KOPT-K1 (cell line): ENCODE measurements at regions not wholly inside any gene's neighbourhood (a gene's known extent, or its start where the extent isn't known, plus 50 kb on each side); places are given as distances from the start of the nearest gene placed in this dataset.

ENCODE experiments used
- H3K27ac ChIP-seq: fragments of 200-600 bp; sonication (generic); 2 replicates; pipeline ENCODE4 v1.5.1; 2016; ENCODE audit warnings: antibody characterized with exemption, mild to moderate bottlenecking, low read depth, low read length; ENCODE audit not compliant: poor library complexity, severe bottlenecking
- H3K36me3 ChIP-seq: fragments of 200-600 bp; sonication (generic); 2 replicates; pipeline ENCODE4 v1.5.1; 2017; ENCODE audit warnings: antibody characterized with exemption, mild to moderate bottlenecking, low read length, moderate library complexity; ENCODE audit not compliant: insufficient read depth
- H3K9me3 ChIP-seq: fragments of 200-600 bp; sonication (generic); 2 replicates; pipeline ENCODE4 v1.5.1; 2017; ENCODE audit warnings: antibody characterized with exemption, low read length, mild to moderate bottlenecking; ENCODE audit not compliant: insufficient read depth, poor library complexity, severe bottlenecking

DNA sequence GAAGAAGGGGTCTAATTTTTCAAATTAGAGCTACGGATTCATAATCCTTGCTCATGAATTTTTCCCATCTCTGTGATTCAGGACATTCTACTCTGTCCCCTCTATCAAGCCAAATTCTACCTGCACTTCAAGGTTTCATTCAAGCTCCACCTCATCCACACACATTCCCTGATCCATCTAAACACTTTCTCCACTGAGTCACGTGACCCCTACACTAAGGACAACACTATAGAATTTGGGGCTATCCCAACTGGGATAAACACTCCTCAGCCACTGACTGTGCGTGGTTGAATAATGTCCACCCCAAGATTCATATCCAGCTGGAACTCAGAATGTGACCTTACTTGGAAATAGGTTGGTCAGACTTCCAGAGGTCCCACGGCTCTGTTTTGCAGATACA lies 159.9 kb upstream of the ACVR2A start:
- Histone ChIP-seq H3K9me3 (no peaks in the 10 kb centered on the region), H3K27ac (no peak overlapping the region), H3K36me3 (no peaks in the 10 kb centered on the region)

DNA sequence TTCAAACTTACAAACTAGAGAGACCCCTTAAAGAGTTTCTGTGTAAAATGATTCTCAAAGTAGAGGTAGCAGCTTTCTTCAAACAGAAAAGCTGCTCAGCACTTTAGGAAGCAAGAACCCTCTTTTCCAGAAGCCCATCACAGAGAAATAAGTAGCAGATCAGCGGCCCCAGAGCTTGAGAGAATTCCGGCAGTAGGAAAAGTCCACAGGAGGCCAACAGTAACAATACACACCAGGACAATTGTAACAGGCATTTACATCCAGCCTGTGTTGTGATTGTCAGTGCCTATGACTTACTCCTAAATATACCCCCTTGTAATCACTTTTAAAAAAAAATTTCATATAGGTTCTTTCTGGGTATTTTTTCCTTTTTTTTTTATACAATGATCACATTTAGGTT lies 161.4 kb upstream of the ACVR2A start:
- H3K27ac ChIP-seq: no peak overlapping the region
- no peaks in the 10 kb centered on the region for H3K36me3 ChIP-seq
- no peaks in the 10 kb centered on the region for H3K9me3 ChIP-seq

DNA sequence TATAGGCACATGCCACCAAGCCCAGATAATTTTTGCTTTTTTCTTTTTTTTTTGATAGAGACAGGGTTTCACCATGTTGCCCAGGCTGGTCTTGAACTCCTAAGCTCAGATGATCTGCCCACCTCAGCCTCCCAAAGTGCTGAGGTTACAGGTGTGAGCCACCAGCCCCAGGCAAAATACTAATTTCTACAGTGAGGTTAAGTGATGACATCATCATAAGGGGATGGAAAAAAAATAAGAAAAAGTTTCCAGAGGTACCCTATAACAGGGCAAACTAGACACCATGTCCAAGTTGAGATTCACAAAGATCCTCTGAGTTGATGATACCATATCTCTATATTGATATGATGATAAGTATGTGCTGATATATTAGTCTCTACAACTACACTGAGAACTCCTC lies 163.7 kb upstream of the ACVR2A start:
- H3K9me3 ChIP-seq: no peaks in the 10 kb centered on the region
- H3K36me3 ChIP-seq: no peaks in the 10 kb centered on the region
- no peak overlapping the region for H3K27ac ChIP-seq

DNA sequence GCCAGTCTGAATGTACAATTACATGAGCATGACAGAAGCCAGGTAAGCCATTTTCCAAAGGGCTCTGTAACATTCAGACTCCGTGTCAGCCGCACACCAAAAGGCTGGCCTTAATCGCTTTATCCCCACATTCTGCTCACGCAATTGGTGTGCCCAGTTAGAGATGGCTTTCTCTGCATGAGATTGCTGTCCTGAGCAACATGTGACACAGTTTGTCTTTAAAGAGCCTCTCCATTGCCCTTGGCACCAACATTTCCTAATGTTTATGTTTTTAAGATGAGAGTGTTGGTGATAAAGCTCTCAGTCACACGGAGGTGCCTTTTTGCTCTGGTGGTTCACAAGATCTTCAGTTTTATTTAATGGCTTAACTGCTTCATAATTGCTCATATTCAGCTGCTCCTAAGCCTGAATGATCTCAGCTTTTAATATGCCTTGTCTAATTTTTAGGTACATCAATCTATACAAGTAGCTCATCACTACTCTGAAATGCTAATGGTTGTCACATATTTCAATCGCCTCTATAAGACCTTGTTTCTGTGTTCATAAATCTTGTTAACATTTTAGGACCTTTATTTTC lies 164.8 kb upstream of the ACVR2A start:
- Histone ChIP-seq H3K9me3 (no peaks in the 10 kb centered on the region), H3K36me3 (no peaks in the 10 kb centered on the region), H3K27ac (no peak overlapping the region)

DNA sequence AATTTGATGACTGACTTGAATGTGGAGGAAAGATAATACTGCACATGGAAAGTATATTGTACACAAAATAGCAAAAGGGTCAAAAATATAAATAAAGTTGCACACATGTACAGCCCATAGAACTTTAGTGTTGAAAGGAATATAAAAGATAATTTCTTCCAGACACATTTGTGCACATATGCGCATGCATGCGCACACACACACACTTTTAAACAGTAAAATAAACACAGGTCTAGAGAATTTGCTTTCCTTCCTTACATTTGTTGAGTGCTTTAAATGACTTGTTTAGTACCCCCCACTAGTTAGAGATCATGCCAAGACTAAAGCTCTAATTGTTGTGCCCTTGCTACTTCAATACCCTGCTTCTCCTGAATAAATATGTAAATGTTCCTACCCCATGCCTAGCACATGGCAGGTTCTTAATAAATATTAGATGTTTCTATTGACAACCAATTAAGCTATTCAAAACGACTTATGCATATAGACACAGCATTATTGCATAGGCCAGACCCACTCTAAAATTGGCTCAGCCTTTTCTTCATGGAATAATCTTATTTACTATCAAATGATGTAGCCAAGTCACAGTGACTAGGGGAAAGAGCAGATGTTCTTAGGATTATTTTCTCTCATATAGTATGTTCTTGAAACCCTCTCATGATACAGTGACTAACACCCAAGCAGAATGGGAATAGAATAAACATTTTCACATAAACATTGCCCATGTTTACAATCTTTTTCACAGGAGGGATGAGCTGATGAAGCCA lies 165.5 kb upstream of the ACVR2A start:
- H3K27ac ChIP-seq: no peak overlapping the region
- H3K9me3 ChIP-seq: no peaks in the 10 kb centered on the region
- H3K36me3 ChIP-seq: no peaks in the 10 kb centered on the region

DNA sequence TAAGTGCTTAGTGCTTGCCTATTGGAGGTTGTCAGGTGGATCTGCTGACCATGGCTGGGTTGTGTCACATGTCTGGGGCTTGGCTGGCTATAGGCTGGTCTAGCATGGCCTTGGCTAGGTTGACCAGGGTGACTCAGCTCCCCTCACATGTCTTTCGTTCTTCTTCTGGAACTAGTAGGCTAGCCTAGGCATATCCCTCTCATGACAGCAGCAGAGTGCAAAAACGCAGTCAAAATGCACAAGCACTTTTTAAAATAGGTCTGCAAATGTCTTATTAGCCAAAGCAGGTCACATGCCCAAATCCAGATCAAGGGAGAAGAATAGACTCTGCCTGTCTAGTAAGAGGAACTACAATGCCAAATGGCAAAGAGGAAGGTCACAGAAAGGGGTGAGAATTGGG lies 179.7 kb upstream of the ACVR2A start:
- Histone ChIP-seq H3K9me3 (no peaks in the 10 kb centered on the region), H3K36me3 (no peaks in the 10 kb centered on the region)

DNA sequence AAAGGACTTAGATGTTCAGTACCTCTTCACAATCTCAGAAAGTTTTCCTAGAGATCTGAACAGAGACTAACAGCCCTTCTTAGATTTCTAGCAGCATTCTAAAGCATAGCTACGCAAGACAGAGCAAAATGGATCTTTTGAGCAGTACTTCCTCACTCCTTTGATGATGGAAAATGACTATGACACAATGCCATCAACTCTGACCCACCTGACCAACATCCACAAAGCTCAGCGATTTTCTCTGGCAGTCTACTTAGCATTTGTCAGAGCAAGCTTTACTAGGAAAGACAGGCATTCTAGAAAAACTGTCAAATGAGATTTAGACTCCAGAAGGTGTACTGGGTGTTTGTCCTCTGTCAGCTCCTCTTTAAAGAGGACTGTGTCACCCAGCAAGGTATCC lies 180.9 kb upstream of the ACVR2A start:
- Histone ChIP-seq H3K36me3 (no peaks in the 10 kb centered on the region), H3K27ac (no peak overlapping the region), H3K9me3 (no peaks in the 10 kb centered on the region)

More for the DNA sequence above, 179.7 kb upstream of the ACVR2A start:
- no peak overlapping the region for H3K27ac ChIP-seq

DNA sequence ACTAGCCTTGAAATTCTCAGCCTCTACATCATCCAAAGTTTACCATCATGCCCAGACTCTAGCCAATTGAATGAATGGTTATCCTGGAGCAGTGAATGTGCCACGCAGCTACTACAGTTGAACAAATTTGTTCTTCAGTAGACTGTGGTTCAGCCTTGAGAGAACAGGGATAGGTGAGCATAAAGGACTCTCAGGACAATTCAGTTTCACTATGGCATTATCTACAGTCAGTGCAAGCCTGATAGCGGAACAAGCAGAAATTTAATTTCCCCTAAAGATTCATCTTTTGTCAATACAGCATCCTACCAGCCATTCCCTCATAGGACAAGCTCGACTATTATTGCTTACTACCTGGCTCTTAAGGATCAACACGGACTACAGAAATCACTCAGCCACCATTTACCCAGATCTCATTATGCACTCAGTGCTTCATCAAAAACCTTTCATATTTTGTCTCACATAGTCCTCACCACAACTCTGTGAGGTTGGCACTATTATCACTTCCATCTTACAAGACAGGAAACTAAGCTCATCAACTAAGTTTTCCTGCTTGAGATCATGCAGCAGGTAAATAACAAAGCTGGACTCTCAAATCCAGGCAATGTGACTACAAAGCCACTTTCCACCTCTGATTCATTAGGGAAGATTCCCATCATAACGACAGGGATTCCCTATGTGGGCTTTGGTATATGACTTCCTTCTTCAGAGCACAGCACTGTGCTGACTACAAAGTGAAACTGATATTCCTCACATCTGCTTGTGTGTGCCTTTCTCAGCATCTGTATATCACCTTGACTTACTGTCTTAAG lies 181.5 kb upstream of the ACVR2A start:
- Histone ChIP-seq H3K27ac (no peak overlapping the region), H3K36me3 (no peaks in the 10 kb centered on the region), H3K9me3 (no peaks in the 10 kb centered on the region)

DNA sequence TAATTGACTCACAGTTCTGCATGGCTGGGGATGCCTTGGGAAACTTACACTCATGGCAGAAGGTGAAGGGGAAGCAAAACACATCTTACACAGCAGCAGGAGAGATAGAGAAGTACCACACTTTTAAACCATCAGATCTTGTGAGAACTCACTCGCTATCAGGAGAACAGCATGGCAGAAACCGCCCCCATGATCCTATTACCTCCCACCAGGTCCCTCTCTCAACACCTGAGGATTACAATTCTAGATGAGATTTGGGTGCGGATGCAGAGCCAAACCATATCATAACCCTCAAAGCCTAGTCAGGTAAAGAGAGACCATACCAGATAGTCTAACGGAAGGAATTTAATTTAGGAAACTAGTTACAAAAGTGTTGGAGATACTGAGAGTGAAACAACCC lies 182.6 kb upstream of the ACVR2A start:
- H3K36me3 ChIP-seq: no peaks in the 10 kb centered on the region
- no peak overlapping the region for H3K27ac ChIP-seq
- H3K9me3 ChIP-seq: no peaks in the 10 kb centered on the region

DNA sequence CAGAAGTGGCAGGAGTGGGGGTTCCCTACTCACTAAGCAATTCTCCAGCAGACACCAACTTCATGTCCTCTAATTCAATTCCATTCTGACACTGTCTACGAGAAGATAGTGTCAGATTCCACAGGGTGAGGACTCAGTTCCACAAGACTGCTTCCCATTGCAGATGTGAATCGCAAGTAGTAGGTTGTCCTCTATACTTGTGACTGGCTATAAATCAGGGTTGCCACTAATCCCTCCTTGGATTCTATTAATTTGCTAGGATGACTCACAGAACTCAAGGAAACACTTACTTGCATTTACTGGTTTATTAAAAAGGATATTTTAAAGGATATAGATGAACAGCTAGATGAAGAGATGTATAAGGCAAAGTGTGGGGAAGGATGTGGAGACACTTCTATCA lies 184.1 kb upstream of the ACVR2A start:
- H3K36me3 ChIP-seq: no peaks in the 10 kb centered on the region
- H3K9me3 ChIP-seq: no peaks in the 10 kb centered on the region
- H3K27ac ChIP-seq: no peak overlapping the region

DNA sequence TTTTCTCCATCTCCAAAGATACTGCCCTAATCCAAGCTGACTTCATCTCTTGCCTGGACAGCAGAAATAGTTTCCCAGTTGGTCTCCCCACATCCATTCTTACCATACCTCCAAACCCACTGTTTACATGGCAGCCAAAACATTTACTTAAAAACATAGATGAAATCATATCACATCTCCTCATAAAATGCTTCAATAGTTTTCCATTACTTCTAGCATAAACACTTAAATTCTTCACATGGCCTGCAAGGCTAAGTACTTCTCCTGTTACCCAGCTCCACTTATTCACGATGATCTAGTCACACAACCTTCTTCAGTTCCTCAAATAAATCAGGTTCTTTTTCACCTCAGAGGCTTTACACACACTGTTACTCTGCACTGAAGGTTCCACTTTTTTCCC lies 185.8 kb upstream of the ACVR2A start:
- Histone ChIP-seq H3K27ac (no peak overlapping the region), H3K9me3 (no peaks in the 10 kb centered on the region), H3K36me3 (no peaks in the 10 kb centered on the region)

DNA sequence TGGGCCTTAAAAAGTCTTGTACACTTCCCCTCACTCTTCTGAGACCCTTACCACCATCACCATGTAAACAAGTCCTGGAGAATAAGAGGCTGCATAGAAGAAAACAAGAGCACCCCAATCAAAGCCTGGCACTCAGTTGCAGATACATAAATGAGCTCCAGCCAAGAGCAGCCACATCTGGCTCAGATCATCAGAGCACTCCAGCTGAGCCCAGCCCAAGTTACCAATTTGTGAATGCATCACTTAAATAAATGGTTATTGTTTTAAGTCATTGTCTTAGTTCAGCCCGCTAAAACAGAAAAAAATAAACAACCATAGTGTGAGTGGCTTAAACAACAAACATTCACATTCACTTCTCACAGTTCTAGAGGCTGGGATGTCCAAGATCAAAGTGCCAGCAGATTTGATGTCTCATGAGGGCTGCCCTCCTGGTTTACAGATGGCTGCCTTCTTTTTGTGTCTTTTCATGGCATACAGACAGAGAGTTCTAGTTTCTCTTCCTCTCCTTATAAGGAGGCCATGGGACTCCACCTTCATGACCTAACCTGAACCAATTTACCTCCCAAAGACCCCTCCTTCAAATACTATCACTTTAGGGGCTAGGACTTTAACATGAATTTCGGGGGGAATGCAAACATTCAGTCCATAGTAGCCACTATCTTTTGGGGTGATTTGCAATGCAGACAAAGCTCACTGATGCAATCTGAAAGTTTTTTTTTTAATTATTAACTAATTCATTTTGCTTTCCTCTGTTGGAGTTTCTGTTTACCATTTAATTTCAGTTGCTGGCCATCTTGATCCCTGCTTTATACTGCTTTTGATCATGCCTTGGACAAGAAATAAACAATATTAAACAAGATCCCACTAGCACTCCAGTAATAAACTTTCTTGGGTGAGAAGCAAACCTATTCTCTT lies 187.5 kb upstream of the ACVR2A start:
- Histone ChIP-seq H3K36me3 (no peaks in the 10 kb centered on the region), H3K9me3 (no peaks in the 10 kb centered on the region), H3K27ac (no peak overlapping the region)

DNA sequence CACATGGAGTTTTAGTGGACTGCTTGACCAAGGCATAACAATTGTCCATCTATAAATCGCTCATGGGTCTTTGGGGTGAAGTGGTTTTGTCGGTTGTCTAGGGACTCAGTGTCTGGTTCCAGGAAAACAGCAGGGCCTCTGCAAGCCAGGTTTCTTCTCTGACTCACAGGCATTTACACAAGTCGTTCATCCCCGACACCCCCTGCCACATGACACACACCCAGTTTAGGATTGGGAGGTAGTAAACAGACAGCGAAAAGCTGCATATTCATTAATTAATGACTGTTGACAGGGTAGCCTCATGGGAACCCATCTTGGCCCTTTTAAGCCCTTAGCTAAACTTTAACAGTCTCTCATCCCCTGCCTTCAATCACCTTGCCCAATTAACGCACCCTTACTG lies 194.8 kb upstream of the ACVR2A start:
- Histone ChIP-seq H3K27ac (no peak overlapping the region), H3K36me3 (no peaks in the 10 kb centered on the region), H3K9me3 (no peaks in the 10 kb centered on the region)

DNA sequence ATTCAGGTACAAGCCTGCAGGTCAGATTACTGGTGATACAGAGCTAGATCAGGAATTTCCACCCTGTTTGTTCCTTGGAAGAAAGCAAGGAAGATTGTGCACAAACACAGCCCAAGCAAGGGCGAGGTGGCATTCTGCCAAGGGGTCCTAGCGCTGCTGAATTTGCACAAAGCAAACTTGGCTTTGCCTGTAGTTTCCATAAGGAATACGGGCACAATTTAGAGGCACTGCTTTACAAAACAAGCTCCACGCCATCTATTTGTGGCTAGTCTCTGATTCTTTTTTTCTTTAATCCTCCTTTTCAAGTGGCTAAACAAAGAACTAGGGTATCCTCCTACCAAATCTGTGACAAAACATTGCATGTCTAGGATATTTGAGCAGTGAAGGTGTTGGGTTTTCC lies 195.5 kb upstream of the ACVR2A start:
- H3K27ac ChIP-seq: no peak overlapping the region
- no peaks in the 10 kb centered on the region for H3K9me3 ChIP-seq

DNA sequence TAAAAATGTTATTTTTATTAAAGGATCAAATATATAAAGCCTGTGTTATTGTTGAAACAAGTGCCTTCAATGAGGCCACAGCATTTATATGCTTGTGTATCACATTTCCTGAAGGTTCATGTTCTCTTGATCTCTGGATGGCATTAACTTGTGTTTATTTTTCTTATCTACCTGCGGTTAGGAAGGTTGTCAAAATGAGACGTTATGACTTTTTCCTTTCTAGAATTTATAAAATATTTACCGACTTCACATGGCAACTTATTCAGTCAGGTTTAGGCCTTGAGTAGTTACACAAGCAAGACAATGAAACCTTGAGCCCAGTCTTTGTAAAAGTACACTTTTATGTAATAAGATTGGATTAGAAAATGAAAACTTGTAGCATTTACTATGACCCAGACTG lies 196.4 kb upstream of the ACVR2A start:
- no peaks in the 10 kb centered on the region for H3K9me3 ChIP-seq
- H3K27ac ChIP-seq: no peak overlapping the region
- H3K36me3 ChIP-seq: no peaks in the 10 kb centered on the region

More for the DNA sequence above, 195.5 kb upstream of the ACVR2A start:
- no peaks in the 10 kb centered on the region for H3K36me3 ChIP-seq
